ENCODE measurements at regions not wholly inside any gene's neighbourhood (a gene's known extent, or its start where the extent isn't known, plus 50 kb on each side); places are given as distances from the start of the nearest gene placed in this dataset.

GRCh38 chr4:1491328-1492141 lies 85.3 kb upstream of the NKX1-1 start:
- no peak for TF ChIP-seq EP300 (IDR thresholded peaks at IDR 0.05)
- no peak for TF ChIP-seq POLR2A (IDR thresholded peaks at IDR 0.05)
- TF ChIP-seq CTCF (IDR thresholded peaks at IDR 0.05): no peak
- TF ChIP-seq POLR2AphosphoS5 (IDR thresholded peaks at IDR 0.05): no peak
- Histone ChIP-seq H3K4me1 (no peaks in the 10 kb centered on the region), H3K4me3 (no peak overlapping the region), H3K9me3 (peaks cover 0 to 2% (median 0%) of the 10 kb centered on the region in 4 donors), H3K27ac (no peak overlapping the region), H3K27me3 (peaks cover 8 to 93% (median 40%) of the 10 kb centered on the region in 3 donors), H3K36me3 (no peaks in the 10 kb centered on the region)
- WGBS, 2 donors: 77 to 85% methylated on average over 21 of the region's 21 CpGs
- intact Hi-C loops (cut with DNase I): no loop called here
- DNase-seq: peak; percentile 36

GRCh38 chr4:1490654-1491327 lies 84.5 kb upstream of the NKX1-1 start:
- H3K27me3 ChIP-seq: peaks cover 8 to 88% (median 40%) of the 10 kb centered on the region in 3 donors

GRCh38 chr4:1490011-1490653 lies 83.9 kb upstream of the NKX1-1 start:
- H3K27me3 ChIP-seq: peaks cover 8 to 82% (median 40%) of the 10 kb centered on the region in 3 donors
- 86 to 89% methylated on average over 32 of the region's 32 CpGs for WGBS, 2 donors
- H3K27ac ChIP-seq: no peak overlapping the region
- peaks cover 1 to 12% (median 6%) of the 10 kb centered on the region in 4 donors for H3K9me3 ChIP-seq
- H3K4me1 ChIP-seq: no peaks in the 10 kb centered on the region
- no peak overlapping the region for H3K4me3 ChIP-seq
- TF ChIP-seq EP300 (IDR thresholded peaks at IDR 0.05): no peak
- no peak for TF ChIP-seq POLR2AphosphoS5 (IDR thresholded peaks at IDR 0.05)
- TF ChIP-seq POLR2A (IDR thresholded peaks at IDR 0.05): no peak
- no peak for TF ChIP-seq CTCF (IDR thresholded peaks at IDR 0.05)
- no peaks in the 10 kb centered on the region for H3K36me3 ChIP-seq
- no peak for DNase-seq
- intact Hi-C loops (cut with DNase I): no loop called here

More at GRCh38 chr4:1490654-1491327, 84.5 kb upstream of the NKX1-1 start:
- DNase-seq: no peak
- TF ChIP-seq EP300 (IDR thresholded peaks at IDR 0.05): no peak
- TF ChIP-seq POLR2A (IDR thresholded peaks at IDR 0.05): no peak
- no peak for TF ChIP-seq POLR2AphosphoS5 (IDR thresholded peaks at IDR 0.05)
- TF ChIP-seq CTCF (IDR thresholded peaks at IDR 0.05): no peak
- Histone ChIP-seq H3K27ac (no peak overlapping the region), H3K36me3 (no peaks in the 10 kb centered on the region), H3K4me1 (no peaks in the 10 kb centered on the region), H3K4me3 (no peak overlapping the region), H3K9me3 (peaks cover 0 to 7% (median 2%) of the 10 kb centered on the region in 4 donors)
- intact Hi-C loops (cut with DNase I): no loop called here
- 22 to 38% methylated on average over 32 of the region's 32 CpGs for WGBS, 2 donors

GRCh38 chr4:1489639-1489995 lies 83.4 kb upstream of the NKX1-1 start:
- WGBS, 2 donors: 70 to 83% methylated on average over 9 of the region's 9 CpGs
- Histone ChIP-seq H3K4me1 (no peaks in the 10 kb centered on the region), H3K4me3 (no peak overlapping the region), H3K9me3 (peaks cover 4 to 12% (median 8%) of the 10 kb centered on the region in 4 donors), H3K36me3 (no peaks in the 10 kb centered on the region), H3K27me3 (peaks cover 8 to 77% (median 35%) of the 10 kb centered on the region in 3 donors), H3K27ac (no peak overlapping the region)
- intact Hi-C loops (cut with DNase I): no loop called here
- TF ChIP-seq POLR2A (IDR thresholded peaks at IDR 0.05) (no peak), CTCF (IDR thresholded peaks at IDR 0.05) (no peak), EP300 (IDR thresholded peaks at IDR 0.05) (no peak), POLR2AphosphoS5 (IDR thresholded peaks at IDR 0.05) (no peak)
- peak; percentile 42 for DNase-seq
